GM12878 (cell line): ENCODE measurements at regions not wholly inside any gene's neighbourhood (a gene's known extent, or its start where the extent isn't known, plus 50 kb on each side); places are given as distances from the start of the nearest gene placed in this dataset.

ENCODE experiments used
- ATAC-seq: fragments of 200-7000 bp; cut with Tn5 transposase; 3 replicates; pipeline ENCODE4 v1.9.1; 2020; ENCODE audit warnings: mild to moderate bottlenecking, moderate library complexity
- BruUV-seq: library from RNA; stranded (reverse); fragments of 400-500 nt; replicated peaks from 2 replicates; lab custom pipeline; 2021; lab: Mats Ljungman, UMichigan
- CTCF ChIA-PET: fragments of 300-600 bp; sonication (Branson Sonifier 250); formaldehyde crosslinking; extraction: SDS; loops from one replicate; lab custom pipeline; 2021; ENCODE audit warnings: inconsistent platforms; lab: Yijun Ruan, JAX
- POLR2A ChIA-PET: fragments of 350-600 bp; formaldehyde crosslinking; extraction: SDS; loops from one replicate; lab custom pipeline; 2021; ENCODE audit warnings: inconsistent platforms; lab: Charles Lee
- RAD21 ChIA-PET: fragments of 300-600 bp; sonication (Branson Sonifier 250); formaldehyde crosslinking; loops from one replicate; lab custom pipeline; 2023; ENCODE audit warnings: antibody characterized with exemption; ENCODE audit not compliant: unreplicated experiment; lab: Charles Lee
- SMC1A ChIA-PET: fragments of 300-600 bp; sonication (Branson Sonifier 250); formaldehyde crosslinking; loops from one replicate; lab custom pipeline; 2023; ENCODE audit not compliant: unreplicated experiment, uncharacterized antibody; lab: Charles Lee
- DNase-seq: peaks from one replicate; pipeline ENCODE4 v3.0.0-alpha.2; 2011; ENCODE audit warnings: low read depth, low spot score
- FAIRE-seq: peaks from 3 replicates; lab custom pipeline; 2011; peaks lifted over from hg19 to GRCh38; lab: Jason Lieb, UNC
- H2AFZ ChIP-seq: 2 replicates; pipeline ENCODE4 v1.6.0; 2011; ENCODE audit warnings: low read depth, low read length, control low read depth; ENCODE audit not compliant: control insufficient read depth
- H3K27ac ChIP-seq: 2 replicates; pipeline ENCODE4 v1.5.1; 2011; ENCODE audit warnings: control low read depth; ENCODE audit not compliant: control insufficient read depth, insufficient read depth
- H3K27me3 ChIP-seq, 2 experiments: replicated peaks in 1 of 2; 2 replicates each; pipeline versions ENCODE4 v1.6.0 to v1.6.1; 2011; ENCODE audit warnings: low read length in 1 of 2; ENCODE audit not compliant: control insufficient read depth in 2 of 2, insufficient read depth in 2 of 2
- H3K36me3 ChIP-seq, 2 experiments: 2 replicates each; pipeline ENCODE4 v1.5.1; 2011; ENCODE audit warnings: low read length in 1 of 2; ENCODE audit not compliant: control insufficient read depth in 2 of 2, insufficient read depth in 2 of 2
- H3K4me1 ChIP-seq: 2 replicates; pipeline ENCODE4 v1.6.1; 2011; ENCODE audit warnings: mild to moderate bottlenecking, low read length, moderate library complexity, mixed read lengths; ENCODE audit not compliant: control insufficient read depth, insufficient read depth
- H3K4me2 ChIP-seq: 2 replicates; pipeline ENCODE4 v1.6.0; 2011; ENCODE audit warnings: control low read depth; ENCODE audit not compliant: control insufficient read depth, insufficient read depth
- H3K4me3 ChIP-seq: fragments of 200-600 bp; sonication (generic); 2 replicates; pipeline ENCODE4 v1.5.1; 2016
- H3K79me2 ChIP-seq: 2 replicates; pipeline ENCODE4 v1.6.0; 2011; ENCODE audit warnings: low read length; ENCODE audit not compliant: control insufficient read depth, insufficient read depth
- H3K9ac ChIP-seq: 2 replicates; pipeline ENCODE4 v1.8.0; 2011; ENCODE audit warnings: low read length, control low read depth, mixed read lengths; ENCODE audit not compliant: control insufficient read depth, insufficient read depth
- H3K9me3 ChIP-seq: replicated peaks from 3 replicates; pipeline ENCODE4 v1.5.1; 2011; ENCODE audit warnings: mild to moderate bottlenecking, low read length; ENCODE audit not compliant: control insufficient read depth, insufficient read depth
- H4K20me1 ChIP-seq: 2 replicates; pipeline ENCODE4 v1.6.0; 2011; ENCODE audit not compliant: control insufficient read depth, insufficient read depth
- NFIC ChIP-seq: IDR thresholded peaks from 2 replicates; pipeline ENCODE4 v1.6.1; 2012; ENCODE audit warnings: low read depth, mild to moderate bottlenecking, inconsistent platforms, low read length, moderate library complexity
- NFYA ChIP-seq: IDR thresholded peaks from 2 replicates; pipeline ENCODE4 v1.6.1; 2011; ENCODE audit warnings: low read depth, mild to moderate bottlenecking, low read length, improper control_type of control experiment, borderline replicate concordance
- POLR2AphosphoS2 ChIP-seq: IDR thresholded peaks from 2 replicates; pipeline ENCODE4 v1.6.1; 2011; ENCODE audit warnings: low read depth, mild to moderate bottlenecking, low read length, improper control_type of control experiment, moderate library complexity
- RELA ChIP-seq: fragments of 450-650 bp; IDR thresholded peaks from 2 replicates; pipeline ENCODE4 v1.8.0; 2014; ENCODE audit warnings: borderline replicate concordance; ENCODE audit not compliant: partially characterized antibody
- WGBS: methylation state at CpG from one replicate; pipeline ENCODE4 v1.1.6; 2016; ENCODE audit warnings: low lambda C conversion rate; ENCODE audit not compliant: insufficient replicate concordance, insufficient coverage; ENCODE audit errors: missing lambda C conversion rate; 5-methylcytosine and 5-hydroxymethylcytosine counted together
- in situ Hi-C: fragments of 300-500 bp; cut with MboI; formaldehyde crosslinking; loops from 9 replicates; pipeline ENCODE4 v1.14.3; 2018; ENCODE audit warnings: mixed read lengths
- intact Hi-C: fragments of 100-400 bp; cut with micrococcal nuclease; formaldehyde crosslinking; loops from one replicate; pipeline ENCODE4 v1.14.2; 2022; ENCODE audit not compliant: unreplicated experiment
- TF ChIP-seq, protein P1 (sequence below): fragments of 450-650 bp; IDR thresholded peaks from 2 replicates; pipeline ENCODE4 v1.6.1; 2017; ENCODE audit warnings: mild to moderate bottlenecking, low read depth, inconsistent platforms; ENCODE audit not compliant: poor library complexity, severe bottlenecking
- TF ChIP-seq, protein P2 (sequence below): IDR thresholded peaks from 2 replicates; pipeline ENCODE4 v1.6.1; 2011; ENCODE audit warnings: low read depth, low read length, improper control_type of control experiment, borderline replicate concordance
- TF ChIP-seq, protein P3 (sequence below): fragments of 450-650 bp; IDR thresholded peaks from 2 replicates; pipeline ENCODE4 v1.6.1; 2016; ENCODE audit warnings: mild to moderate bottlenecking

DNA sequence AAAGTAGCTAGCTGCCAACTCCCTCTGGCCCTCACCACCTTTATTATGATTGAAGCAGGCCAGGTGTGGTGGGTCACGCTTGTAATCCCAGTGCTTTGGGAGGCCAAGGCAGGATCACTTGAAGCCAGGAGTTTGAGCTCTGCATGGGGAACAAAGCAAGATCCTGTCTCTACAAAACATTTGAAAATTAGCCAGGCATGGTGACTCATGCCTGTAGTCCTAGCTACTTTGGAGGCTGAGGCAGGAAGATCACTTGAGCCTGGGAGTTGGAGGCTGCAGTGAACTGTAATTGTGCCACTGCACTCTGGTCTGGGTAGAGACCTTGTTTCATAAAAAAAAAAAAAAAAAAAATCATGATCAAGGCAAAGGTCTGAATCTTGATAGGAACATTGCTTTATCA lies 467.0 kb upstream of the DIPK2B start:
- Histone ChIP-seq H4K20me1 (no peaks in the 10 kb centered on the region), H3K9ac (no peak overlapping the region), H3K4me3 (no peak overlapping the region), H3K9me3 (no peaks in the 10 kb centered on the region; the same call in 2 of the 3 replicates), H3K4me1 (no peaks in the 10 kb centered on the region), H2AFZ (no peak overlapping the region), H3K36me3 (no peaks in the 10 kb centered on the region), H3K79me2 (no peaks in the 10 kb centered on the region), H3K4me2 (no peak overlapping the region), H3K27ac (no peak overlapping the region), H3K27me3 (no peaks in the 10 kb centered on the region)
- in situ Hi-C loops (no loop called here), intact Hi-C loops (no loop called here)
- ATAC-seq (no peak), FAIRE-seq (no peak), DNase-seq (no peak)
- WGBS = 38% methylated on average over 1 of the region's 1 CpG
- TF ChIP-seq, protein P1, sequence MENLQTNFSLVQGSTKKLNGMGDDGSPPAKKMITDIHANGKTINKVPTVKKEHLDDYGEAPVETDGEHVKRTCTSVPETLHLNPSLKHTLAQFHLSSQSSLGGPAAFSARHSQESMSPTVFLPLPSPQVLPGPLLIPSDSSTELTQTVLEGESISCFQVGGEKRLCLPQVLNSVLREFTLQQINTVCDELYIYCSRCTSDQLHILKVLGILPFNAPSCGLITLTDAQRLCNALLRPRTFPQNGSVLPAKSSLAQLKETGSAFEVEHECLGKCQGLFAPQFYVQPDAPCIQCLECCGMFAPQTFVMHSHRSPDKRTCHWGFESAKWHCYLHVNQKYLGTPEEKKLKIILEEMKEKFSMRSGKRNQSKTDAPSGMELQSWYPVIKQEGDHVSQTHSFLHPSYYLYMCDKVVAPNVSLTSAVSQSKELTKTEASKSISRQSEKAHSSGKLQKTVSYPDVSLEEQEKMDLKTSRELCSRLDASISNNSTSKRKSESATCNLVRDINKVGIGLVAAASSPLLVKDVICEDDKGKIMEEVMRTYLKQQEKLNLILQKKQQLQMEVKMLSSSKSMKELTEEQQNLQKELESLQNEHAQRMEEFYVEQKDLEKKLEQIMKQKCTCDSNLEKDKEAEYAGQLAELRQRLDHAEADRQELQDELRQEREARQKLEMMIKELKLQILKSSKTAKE = no peak
- TF ChIP-seq POLR2AphosphoS2 = no peak
- TF ChIP-seq, protein P2, sequence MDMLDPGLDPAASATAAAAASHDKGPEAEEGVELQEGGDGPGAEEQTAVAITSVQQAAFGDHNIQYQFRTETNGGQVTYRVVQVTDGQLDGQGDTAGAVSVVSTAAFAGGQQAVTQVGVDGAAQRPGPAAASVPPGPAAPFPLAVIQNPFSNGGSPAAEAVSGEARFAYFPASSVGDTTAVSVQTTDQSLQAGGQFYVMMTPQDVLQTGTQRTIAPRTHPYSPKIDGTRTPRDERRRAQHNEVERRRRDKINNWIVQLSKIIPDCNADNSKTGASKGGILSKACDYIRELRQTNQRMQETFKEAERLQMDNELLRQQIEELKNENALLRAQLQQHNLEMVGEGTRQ = no peak
- TF ChIP-seq, protein P3, sequence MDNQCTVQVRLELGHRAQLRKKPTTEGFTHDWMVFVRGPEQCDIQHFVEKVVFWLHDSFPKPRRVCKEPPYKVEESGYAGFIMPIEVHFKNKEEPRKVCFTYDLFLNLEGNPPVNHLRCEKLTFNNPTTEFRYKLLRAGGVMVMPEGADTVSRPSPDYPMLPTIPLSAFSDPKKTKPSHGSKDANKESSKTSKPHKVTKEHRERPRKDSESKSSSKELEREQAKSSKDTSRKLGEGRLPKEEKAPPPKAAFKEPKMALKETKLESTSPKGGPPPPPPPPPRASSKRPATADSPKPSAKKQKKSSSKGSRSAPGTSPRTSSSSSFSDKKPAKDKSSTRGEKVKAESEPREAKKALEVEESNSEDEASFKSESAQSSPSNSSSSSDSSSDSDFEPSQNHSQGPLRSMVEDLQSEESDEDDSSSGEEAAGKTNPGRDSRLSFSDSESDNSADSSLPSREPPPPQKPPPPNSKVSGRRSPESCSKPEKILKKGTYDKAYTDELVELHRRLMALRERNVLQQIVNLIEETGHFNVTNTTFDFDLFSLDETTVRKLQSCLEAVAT = no peak
- no peak for TF ChIP-seq RELA
- TF ChIP-seq NFYA = no peak
- TF ChIP-seq NFIC = no peak
- POLR2A ChIA-PET = no interaction called here
- RAD21 ChIA-PET = no interaction called here
- no TSS peak for BruUV-seq
- CTCF ChIA-PET = no interaction called here
- SMC1A ChIA-PET = no interaction called here
